ENCODE measurements at regions not wholly inside any gene's neighbourhood (a gene's known extent, or its start where the extent isn't known, plus 50 kb on each side); places are given as distances from the start of the nearest gene placed in this dataset.

DNA sequence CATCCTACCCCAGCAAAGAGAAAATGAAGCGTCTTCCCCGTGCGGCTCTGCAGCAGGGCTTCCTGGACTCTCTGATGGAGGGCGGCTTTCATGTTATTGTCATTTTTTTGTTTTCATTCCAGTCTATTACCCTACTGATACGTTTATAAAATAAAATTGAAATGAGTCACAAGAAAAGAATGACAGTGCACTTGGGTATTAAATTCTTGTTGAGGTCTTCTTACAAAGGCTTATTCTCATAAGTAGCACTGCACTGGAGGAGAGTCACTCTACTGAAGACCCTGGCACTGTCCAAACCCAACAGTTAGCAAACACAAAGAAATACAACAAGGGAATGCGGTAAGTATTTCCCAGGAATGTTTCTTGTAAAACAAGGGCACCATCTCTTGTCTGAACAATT is 379.3 kb downstream of the MAFB start:
- H3K27ac Mint-ChIP-seq (ENCODE audit: unreplicated experiment): no peak overlapping the region
- TF ChIP-seq, protein P1, sequence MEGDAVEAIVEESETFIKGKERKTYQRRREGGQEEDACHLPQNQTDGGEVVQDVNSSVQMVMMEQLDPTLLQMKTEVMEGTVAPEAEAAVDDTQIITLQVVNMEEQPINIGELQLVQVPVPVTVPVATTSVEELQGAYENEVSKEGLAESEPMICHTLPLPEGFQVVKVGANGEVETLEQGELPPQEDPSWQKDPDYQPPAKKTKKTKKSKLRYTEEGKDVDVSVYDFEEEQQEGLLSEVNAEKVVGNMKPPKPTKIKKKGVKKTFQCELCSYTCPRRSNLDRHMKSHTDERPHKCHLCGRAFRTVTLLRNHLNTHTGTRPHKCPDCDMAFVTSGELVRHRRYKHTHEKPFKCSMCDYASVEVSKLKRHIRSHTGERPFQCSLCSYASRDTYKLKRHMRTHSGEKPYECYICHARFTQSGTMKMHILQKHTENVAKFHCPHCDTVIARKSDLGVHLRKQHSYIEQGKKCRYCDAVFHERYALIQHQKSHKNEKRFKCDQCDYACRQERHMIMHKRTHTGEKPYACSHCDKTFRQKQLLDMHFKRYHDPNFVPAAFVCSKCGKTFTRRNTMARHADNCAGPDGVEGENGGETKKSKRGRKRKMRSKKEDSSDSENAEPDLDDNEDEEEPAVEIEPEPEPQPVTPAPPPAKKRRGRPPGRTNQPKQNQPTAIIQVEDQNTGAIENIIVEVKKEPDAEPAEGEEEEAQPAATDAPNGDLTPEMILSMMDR (IDR thresholded peaks at IDR 0.05; ENCODE audit: partially characterized antibody, unreplicated experiment): no peak
- no peak overlapping the region for H3K4me3 Mint-ChIP-seq (ENCODE audit: unreplicated experiment)

DNA sequence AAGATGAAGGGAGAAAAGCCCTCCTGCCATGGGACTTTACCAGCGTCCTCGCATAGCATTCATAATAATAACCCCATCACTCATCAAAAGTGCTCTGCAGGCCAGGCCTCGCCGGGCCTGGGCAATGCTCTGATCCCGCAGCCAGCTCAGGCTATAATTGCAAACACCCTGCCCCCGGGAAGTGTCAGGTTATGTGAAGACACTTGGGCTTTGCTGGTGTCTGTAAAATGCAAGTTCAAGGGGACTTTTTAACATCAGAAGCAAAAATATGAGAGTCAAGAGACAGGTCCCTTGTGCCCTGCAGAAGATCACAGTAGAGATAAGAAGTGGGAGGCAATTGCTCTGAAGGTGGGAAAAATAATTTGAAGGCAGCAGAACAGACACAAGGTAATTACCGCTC is 381.0 kb downstream of the MAFB start:
- TF ChIP-seq, protein P1 (IDR thresholded peaks at IDR 0.05; ENCODE audit: partially characterized antibody, unreplicated experiment): no peak

More for the DNA sequence above, 379.3 kb downstream of the MAFB start:
- H3K36me3 Mint-ChIP-seq (ENCODE audit: unreplicated experiment): no peaks in the 10 kb centered on the region
- H3K27me3 Mint-ChIP-seq (ENCODE audit: unreplicated experiment): no peaks in the 10 kb centered on the region
- H3K9me3 Mint-ChIP-seq (ENCODE audit: unreplicated experiment): no peaks in the 10 kb centered on the region
- DNase-seq: no peak
- no peaks in the 10 kb centered on the region for H3K4me1 Mint-ChIP-seq (ENCODE audit: low read depth, unreplicated experiment)

DNA sequence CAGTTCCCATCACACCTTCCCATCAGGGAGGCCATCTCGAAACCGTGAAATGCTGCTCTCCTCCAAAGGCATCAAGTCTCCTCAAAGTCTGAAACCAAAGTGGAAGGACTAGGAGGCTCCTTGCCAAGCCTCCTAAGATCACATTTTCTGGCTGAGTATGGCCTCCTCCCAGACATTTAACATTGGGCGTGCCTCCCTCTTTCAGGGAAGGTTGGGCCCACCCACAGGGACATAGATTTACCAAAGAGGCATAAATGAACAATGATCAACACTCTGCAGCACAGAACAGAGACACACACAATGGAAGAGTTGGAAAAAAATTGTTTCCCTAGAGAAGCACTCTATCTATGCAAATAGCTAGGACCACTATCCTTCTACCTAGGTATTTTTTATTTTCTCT is 381.8 kb downstream of the MAFB start:
- Mint-ChIP-seq H3K27ac (ENCODE audit: unreplicated experiment) (no peak overlapping the region), H3K27me3 (ENCODE audit: unreplicated experiment) (no peaks in the 10 kb centered on the region), H3K9me3 (ENCODE audit: unreplicated experiment) (no peaks in the 10 kb centered on the region), H3K4me1 (ENCODE audit: low read depth, unreplicated experiment) (no peaks in the 10 kb centered on the region), H3K36me3 (ENCODE audit: unreplicated experiment) (no peaks in the 10 kb centered on the region), H3K4me3 (ENCODE audit: unreplicated experiment) (no peak overlapping the region)
- TF ChIP-seq, protein P1 (IDR thresholded peaks at IDR 0.05; ENCODE audit: partially characterized antibody, unreplicated experiment): no peak
- no peak for DNase-seq

More for the DNA sequence above, 381.0 kb downstream of the MAFB start:
- Mint-ChIP-seq H3K4me3 (ENCODE audit: unreplicated experiment) (no peak overlapping the region), H3K27ac (ENCODE audit: unreplicated experiment) (no peak overlapping the region), H3K27me3 (ENCODE audit: unreplicated experiment) (no peaks in the 10 kb centered on the region), H3K36me3 (ENCODE audit: unreplicated experiment) (no peaks in the 10 kb centered on the region), H3K4me1 (ENCODE audit: low read depth, unreplicated experiment) (no peaks in the 10 kb centered on the region), H3K9me3 (ENCODE audit: unreplicated experiment) (no peaks in the 10 kb centered on the region)
- DNase-seq: no peak

DNA sequence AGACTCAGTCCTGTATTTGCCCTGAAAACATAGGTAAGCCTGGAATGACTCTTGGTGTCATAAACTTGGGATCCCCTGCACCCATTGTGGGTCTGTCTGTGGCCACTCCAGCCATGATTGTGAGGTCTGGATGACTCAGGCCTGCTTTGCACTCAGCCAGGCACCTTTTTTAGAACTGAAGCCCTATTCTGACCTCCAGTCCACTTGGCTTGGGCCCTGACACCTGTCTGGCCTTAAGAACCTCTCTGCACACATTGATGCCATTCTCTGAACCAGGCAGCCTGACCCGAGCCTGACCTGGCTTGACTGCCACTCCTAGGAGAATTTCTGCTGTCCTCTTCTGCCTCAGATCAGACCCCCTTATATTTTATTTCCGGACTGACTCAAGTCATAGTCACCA is 383.7 kb downstream of the MAFB start:
- H3K27me3 Mint-ChIP-seq (ENCODE audit: unreplicated experiment): no peaks in the 10 kb centered on the region
- H3K36me3 Mint-ChIP-seq (ENCODE audit: unreplicated experiment): no peaks in the 10 kb centered on the region
- no peaks in the 10 kb centered on the region for H3K9me3 Mint-ChIP-seq (ENCODE audit: unreplicated experiment)
- no peak overlapping the region for H3K4me3 Mint-ChIP-seq (ENCODE audit: unreplicated experiment)
- no peaks in the 10 kb centered on the region for H3K4me1 Mint-ChIP-seq (ENCODE audit: low read depth, unreplicated experiment)
- DNase-seq: no peak
- H3K27ac Mint-ChIP-seq (ENCODE audit: unreplicated experiment): no peak overlapping the region
- TF ChIP-seq, protein P1 (IDR thresholded peaks at IDR 0.05; ENCODE audit: partially characterized antibody, unreplicated experiment): no peak

DNA sequence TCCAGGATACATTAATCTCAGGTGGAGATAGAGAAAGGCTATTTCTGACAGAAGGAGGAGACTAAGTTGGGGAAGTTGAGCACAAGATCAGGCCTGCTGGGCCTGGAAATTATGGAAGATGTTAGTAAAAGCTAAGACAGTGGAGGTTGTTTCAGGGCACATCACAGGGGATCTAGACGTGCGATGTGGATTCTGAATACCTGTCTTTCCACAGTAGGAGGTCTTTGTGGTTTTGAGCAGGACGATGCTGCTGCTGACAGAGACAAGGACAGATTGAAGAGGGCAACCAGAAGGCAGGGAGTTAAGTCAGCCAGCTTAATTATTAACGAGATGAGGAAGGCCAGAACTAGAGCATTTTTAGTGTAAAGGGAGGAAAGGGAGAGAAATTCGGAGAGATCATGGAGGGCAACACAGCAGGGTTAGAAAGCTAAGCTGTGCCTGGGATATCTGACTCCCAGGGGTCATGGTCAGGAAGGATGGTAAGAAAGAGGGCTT is 384.9 kb downstream of the MAFB start:
- no peaks in the 10 kb centered on the region for H3K36me3 Mint-ChIP-seq (ENCODE audit: unreplicated experiment)
- H3K27ac Mint-ChIP-seq (ENCODE audit: unreplicated experiment): no peak overlapping the region
- H3K27me3 Mint-ChIP-seq (ENCODE audit: unreplicated experiment): no peaks in the 10 kb centered on the region
- TF ChIP-seq, protein P1 (IDR thresholded peaks at IDR 0.05; ENCODE audit: partially characterized antibody, unreplicated experiment): no peak
- H3K9me3 Mint-ChIP-seq (ENCODE audit: unreplicated experiment): no peaks in the 10 kb centered on the region
- H3K4me1 Mint-ChIP-seq (ENCODE audit: low read depth, unreplicated experiment): no peaks in the 10 kb centered on the region
- no peak for DNase-seq
- H3K4me3 Mint-ChIP-seq (ENCODE audit: unreplicated experiment): no peak overlapping the region

Measured in glutamatergic neuron (in vitro differentiated cells).